Type B pancreatic cell (in vitro differentiated cells): ENCODE measurements at regions not wholly inside any gene's neighbourhood (a gene's known extent, or its start where the extent isn't known, plus 50 kb on each side); places are given as distances from the start of the nearest gene placed in this dataset.

ENCODE experiments used
- DNase-seq: peaks from one replicate; pipeline ENCODE4 v3.0.0; 2021; ENCODE audit warnings: mixed read lengths; ENCODE audit not compliant: unreplicated experiment; ENCODE audit errors: extremely low spot score
- H3K27ac Mint-ChIP-seq: 2 replicates; pipeline ENCODE4 v1.8.0; 2021; ENCODE audit warnings: mild to moderate bottlenecking, mixed read lengths
- H3K27me3 Mint-ChIP-seq: 2 replicates; pipeline ENCODE4 v1.8.0; 2021; ENCODE audit warnings: mixed read lengths
- H3K36me3 Mint-ChIP-seq: 2 replicates; pipeline ENCODE4 v1.8.0; 2021; ENCODE audit warnings: mixed read lengths
- H3K4me1 Mint-ChIP-seq: one replicate; pipeline ENCODE4 v1.8.0; 2021; ENCODE audit warnings: mixed read lengths; ENCODE audit not compliant: unreplicated experiment
- H3K4me3 Mint-ChIP-seq: 2 replicates; pipeline ENCODE4 v1.8.0; 2021; ENCODE audit warnings: mild to moderate bottlenecking, mixed read lengths
- H3K9me3 Mint-ChIP-seq: 2 replicates; pipeline ENCODE4 v1.8.0; 2021; ENCODE audit warnings: mixed read lengths
- CTCF ChIP-seq: fragments of 200-600 bp; sonication (generic); conservative IDR thresholded peaks from 2 replicates; pipeline ENCODE4 v1.5.0; 2021; ENCODE audit warnings: antibody characterized with exemption, mild to moderate bottlenecking

- Mint-ChIP-seq H3K9me3 (peaks cover 4% of the 10 kb centered on the region), H3K4me1 (no peaks in the 10 kb centered on the region), H3K4me3 (no peak overlapping the region), H3K27me3 (peaks cover 10% of the 10 kb centered on the region), H3K27ac (no peak overlapping the region), H3K36me3 (no peaks in the 10 kb centered on the region)
- no peak for DNase-seq
- TF ChIP-seq CTCF = no peak
These were observed 374.9 kb downstream of the TLE4 start for GRCh38 chr9:79946712-79947111.

- H3K4me1 Mint-ChIP-seq = no peaks in the 10 kb centered on the region
- DNase-seq = no peak
- no peak for TF ChIP-seq CTCF
- H3K9me3 Mint-ChIP-seq = peaks cover 4% of the 10 kb centered on the region
- no peaks in the 10 kb centered on the region for H3K36me3 Mint-ChIP-seq
- H3K4me3 Mint-ChIP-seq = no peak overlapping the region
- H3K27ac Mint-ChIP-seq = no peak overlapping the region
- peaks cover 10% of the 10 kb centered on the region for H3K27me3 Mint-ChIP-seq
These were observed 373.7 kb downstream of the TLE4 start for GRCh38 chr9:79945495-79945894.

- no peak for DNase-seq
- H3K27ac Mint-ChIP-seq = no peak overlapping the region
- no peaks in the 10 kb centered on the region for H3K4me1 Mint-ChIP-seq
- H3K27me3 Mint-ChIP-seq = peaks cover 10% of the 10 kb centered on the region
- peaks cover 4% of the 10 kb centered on the region for H3K9me3 Mint-ChIP-seq
- H3K4me3 Mint-ChIP-seq = no peak overlapping the region
- no peak for TF ChIP-seq CTCF
- no peaks in the 10 kb centered on the region for H3K36me3 Mint-ChIP-seq
These were observed 373.3 kb downstream of the TLE4 start for GRCh38 chr9:79945016-79945415.

- Mint-ChIP-seq H3K4me3 (no peak overlapping the region), H3K36me3 (no peaks in the 10 kb centered on the region), H3K27ac (no peak overlapping the region), H3K4me1 (no peaks in the 10 kb centered on the region), H3K9me3 (peaks cover 15% of the 10 kb centered on the region), H3K27me3 (peaks cover 9% of the 10 kb centered on the region)
- TF ChIP-seq CTCF = no peak
- no peak for DNase-seq
These were observed 369.2 kb downstream of the TLE4 start for GRCh38 chr9:79940919-79941318.

- H3K9me3 Mint-ChIP-seq = peaks cover 11% of the 10 kb centered on the region
- DNase-seq = no peak
- no peak overlapping the region for H3K27ac Mint-ChIP-seq
- peaks cover 9% of the 10 kb centered on the region for H3K27me3 Mint-ChIP-seq
- H3K4me1 Mint-ChIP-seq = no peaks in the 10 kb centered on the region
- no peak for TF ChIP-seq CTCF
- no peak overlapping the region for H3K4me3 Mint-ChIP-seq
- no peaks in the 10 kb centered on the region for H3K36me3 Mint-ChIP-seq
These were observed 368.1 kb downstream of the TLE4 start for GRCh38 chr9:79939819-79940218.

- H3K27me3 Mint-ChIP-seq = peaks cover 9% of the 10 kb centered on the region
- no peak overlapping the region for H3K27ac Mint-ChIP-seq
- H3K4me3 Mint-ChIP-seq = no peak overlapping the region
- no peak for TF ChIP-seq CTCF
- no peak for DNase-seq
- H3K4me1 Mint-ChIP-seq = no peaks in the 10 kb centered on the region
- no peaks in the 10 kb centered on the region for H3K36me3 Mint-ChIP-seq
- H3K9me3 Mint-ChIP-seq = peaks cover 14% of the 10 kb centered on the region
These were observed 364.6 kb downstream of the TLE4 start for GRCh38 chr9:79936336-79936735.
